GM12878 (cell line): ENCODE measurements at regions not wholly inside any gene's neighbourhood (a gene's known extent, or its start where the extent isn't known, plus 50 kb on each side); places are given as distances from the start of the nearest gene placed in this dataset.

Source experiments
- ATAC-seq: fragments of 200-7000 bp; cut with Tn5 transposase; 3 replicates; pipeline ENCODE4 v1.9.1; 2020; ENCODE audit warnings: mild to moderate bottlenecking, moderate library complexity
- BruUV-seq: library from RNA; stranded (reverse); fragments of 400-500 nt; replicated peaks from 2 replicates; lab custom pipeline; 2021; lab: Mats Ljungman, UMichigan
- CTCF ChIA-PET: fragments of 300-600 bp; sonication (Branson Sonifier 250); formaldehyde crosslinking; extraction: SDS; loops from one replicate; lab custom pipeline; 2021; ENCODE audit warnings: inconsistent platforms; lab: Yijun Ruan, JAX
- POLR2A ChIA-PET: fragments of 350-600 bp; formaldehyde crosslinking; extraction: SDS; loops from one replicate; lab custom pipeline; 2021; ENCODE audit warnings: inconsistent platforms; lab: Charles Lee
- RAD21 ChIA-PET: fragments of 300-600 bp; sonication (Branson Sonifier 250); formaldehyde crosslinking; loops from one replicate; lab custom pipeline; 2023; ENCODE audit warnings: antibody characterized with exemption; ENCODE audit not compliant: unreplicated experiment; lab: Charles Lee
- SMC1A ChIA-PET: fragments of 300-600 bp; sonication (Branson Sonifier 250); formaldehyde crosslinking; loops from one replicate; lab custom pipeline; 2023; ENCODE audit not compliant: unreplicated experiment, uncharacterized antibody; lab: Charles Lee
- DNase-seq: peaks from one replicate; pipeline ENCODE4 v3.0.0-alpha.2; 2011; ENCODE audit warnings: low read depth, low spot score
- FAIRE-seq: peaks from 3 replicates; lab custom pipeline; 2011; peaks lifted over from hg19 to GRCh38; lab: Jason Lieb, UNC
- H2AFZ ChIP-seq: 2 replicates; pipeline ENCODE4 v1.6.0; 2011; ENCODE audit warnings: low read depth, low read length, control low read depth; ENCODE audit not compliant: control insufficient read depth
- H3K27ac ChIP-seq: 2 replicates; pipeline ENCODE4 v1.5.1; 2011; ENCODE audit warnings: control low read depth; ENCODE audit not compliant: control insufficient read depth, insufficient read depth
- H3K27me3 ChIP-seq, 2 experiments: replicated peaks in 1 of 2; 2 replicates each; pipeline versions ENCODE4 v1.6.0 to v1.6.1; 2011; ENCODE audit warnings: low read length in 1 of 2; ENCODE audit not compliant: control insufficient read depth in 2 of 2, insufficient read depth in 2 of 2
- H3K36me3 ChIP-seq, 2 experiments: 2 replicates each; pipeline ENCODE4 v1.5.1; 2011; ENCODE audit warnings: low read length in 1 of 2; ENCODE audit not compliant: control insufficient read depth in 2 of 2, insufficient read depth in 2 of 2
- H3K4me1 ChIP-seq: 2 replicates; pipeline ENCODE4 v1.6.1; 2011; ENCODE audit warnings: mild to moderate bottlenecking, low read length, moderate library complexity, mixed read lengths; ENCODE audit not compliant: control insufficient read depth, insufficient read depth
- H3K4me2 ChIP-seq: 2 replicates; pipeline ENCODE4 v1.6.0; 2011; ENCODE audit warnings: control low read depth; ENCODE audit not compliant: control insufficient read depth, insufficient read depth
- H3K4me3 ChIP-seq: fragments of 200-600 bp; sonication (generic); 2 replicates; pipeline ENCODE4 v1.5.1; 2016
- H3K79me2 ChIP-seq: 2 replicates; pipeline ENCODE4 v1.6.0; 2011; ENCODE audit warnings: low read length; ENCODE audit not compliant: control insufficient read depth, insufficient read depth
- H3K9ac ChIP-seq: 2 replicates; pipeline ENCODE4 v1.8.0; 2011; ENCODE audit warnings: low read length, control low read depth, mixed read lengths; ENCODE audit not compliant: control insufficient read depth, insufficient read depth
- H3K9me3 ChIP-seq: replicated peaks from 3 replicates; pipeline ENCODE4 v1.5.1; 2011; ENCODE audit warnings: mild to moderate bottlenecking, low read length; ENCODE audit not compliant: control insufficient read depth, insufficient read depth
- H4K20me1 ChIP-seq: 2 replicates; pipeline ENCODE4 v1.6.0; 2011; ENCODE audit not compliant: control insufficient read depth, insufficient read depth
- FOS ChIP-seq: IDR thresholded peaks from 3 replicates; pipeline ENCODE4 v1.6.1; 2011; ENCODE audit warnings: borderline replicate concordance; ENCODE audit not compliant: insufficient read length; ENCODE audit errors: extremely low read depth
- JUND ChIP-seq: IDR thresholded peaks from 2 replicates; pipeline ENCODE4 v1.6.1; 2012; ENCODE audit warnings: low read depth, mild to moderate bottlenecking, low read length, improper control_type of control experiment, moderate library complexity
- MTA2 ChIP-seq: fragments of 450-650 bp; IDR thresholded peaks from 2 replicates; pipeline ENCODE4 v1.6.1; 2016; ENCODE audit warnings: low read depth, mild to moderate bottlenecking, moderate library complexity
- NFIC ChIP-seq: IDR thresholded peaks from 2 replicates; pipeline ENCODE4 v1.6.1; 2012; ENCODE audit warnings: low read depth, mild to moderate bottlenecking, inconsistent platforms, low read length, moderate library complexity
- PAX5 ChIP-seq: IDR thresholded peaks from 2 replicates; pipeline ENCODE4 v1.6.1; 2011; ENCODE audit warnings: low read depth, low read length, borderline replicate concordance
- SUZ12 ChIP-seq: fragments of 200-600 bp; sonication (generic); IDR thresholded peaks from one replicate; pipeline ENCODE4 v1.6.1; 2018; ENCODE audit warnings: antibody characterized with exemption, mild to moderate bottlenecking; ENCODE audit not compliant: unreplicated experiment
- WGBS: methylation state at CpG from one replicate; pipeline ENCODE4 v1.1.6; 2016; ENCODE audit warnings: low lambda C conversion rate; ENCODE audit not compliant: insufficient replicate concordance, insufficient coverage; ENCODE audit errors: missing lambda C conversion rate; 5-methylcytosine and 5-hydroxymethylcytosine counted together
- in situ Hi-C: fragments of 300-500 bp; cut with MboI; formaldehyde crosslinking; loops from 9 replicates; pipeline ENCODE4 v1.14.3; 2018; ENCODE audit warnings: mixed read lengths
- intact Hi-C: fragments of 100-400 bp; cut with micrococcal nuclease; formaldehyde crosslinking; loops from one replicate; pipeline ENCODE4 v1.14.2; 2022; ENCODE audit not compliant: unreplicated experiment
- TF ChIP-seq, protein P1 (sequence below), 3 experiments: IDR thresholded peaks in 2 of 3; conservative IDR thresholded peaks in 1 of 3; 2 replicates each; pipeline ENCODE4 v1.5.1; 2011; ENCODE audit warnings: low read depth in 3 of 3, low read length in 3 of 3, mild to moderate bottlenecking in 3 of 3, control low read depth in 2 of 3, moderate library complexity in 2 of 3, inconsistent platforms in 1 of 3, mixed read lengths in 1 of 3; ENCODE audit not compliant: control insufficient read depth in 2 of 3, insufficient read depth in 1 of 3; ENCODE audit errors: extremely low read depth in 1 of 3

GRCh38 chr21:35690436-35690835 is 369.9 kb downstream of the SETD4 start:
- Histone ChIP-seq H4K20me1 (no peaks in the 10 kb centered on the region), H3K27ac (no peak overlapping the region), H3K9me3 (no peaks in the 10 kb centered on the region; the same call in 2 of the 3 replicates), H3K36me3 (no peaks in the 10 kb centered on the region), H3K4me2 (no peak overlapping the region), H2AFZ (no peak overlapping the region), H3K79me2 (no peaks in the 10 kb centered on the region), H3K4me1 (no peaks in the 10 kb centered on the region), H3K4me3 (no peak overlapping the region), H3K27me3 (peaks cover 0 to 2% of the 10 kb centered on the region in 2 experiments; a peak in 2 of 4 replicates), H3K9ac (no peak overlapping the region)
- ChIA-PET RAD21 (no interaction called here), SMC1A (no interaction called here), POLR2A (no interaction called here), CTCF (no interaction called here)
- no peak for TF ChIP-seq MTA2
- no peak for TF ChIP-seq NFIC
- TF ChIP-seq, protein P1, sequence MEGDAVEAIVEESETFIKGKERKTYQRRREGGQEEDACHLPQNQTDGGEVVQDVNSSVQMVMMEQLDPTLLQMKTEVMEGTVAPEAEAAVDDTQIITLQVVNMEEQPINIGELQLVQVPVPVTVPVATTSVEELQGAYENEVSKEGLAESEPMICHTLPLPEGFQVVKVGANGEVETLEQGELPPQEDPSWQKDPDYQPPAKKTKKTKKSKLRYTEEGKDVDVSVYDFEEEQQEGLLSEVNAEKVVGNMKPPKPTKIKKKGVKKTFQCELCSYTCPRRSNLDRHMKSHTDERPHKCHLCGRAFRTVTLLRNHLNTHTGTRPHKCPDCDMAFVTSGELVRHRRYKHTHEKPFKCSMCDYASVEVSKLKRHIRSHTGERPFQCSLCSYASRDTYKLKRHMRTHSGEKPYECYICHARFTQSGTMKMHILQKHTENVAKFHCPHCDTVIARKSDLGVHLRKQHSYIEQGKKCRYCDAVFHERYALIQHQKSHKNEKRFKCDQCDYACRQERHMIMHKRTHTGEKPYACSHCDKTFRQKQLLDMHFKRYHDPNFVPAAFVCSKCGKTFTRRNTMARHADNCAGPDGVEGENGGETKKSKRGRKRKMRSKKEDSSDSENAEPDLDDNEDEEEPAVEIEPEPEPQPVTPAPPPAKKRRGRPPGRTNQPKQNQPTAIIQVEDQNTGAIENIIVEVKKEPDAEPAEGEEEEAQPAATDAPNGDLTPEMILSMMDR (IDR thresholded peaks at IDR 0.05 in 2 of 3, conservative IDR thresholded peaks at IDR 0.05 in 1 of 3; ENCODE audit: control insufficient read depth in 2 of 3, extremely low read depth in 1 of 3, insufficient read depth in 1 of 3, low read depth in 3 of 3, low read length in 3 of 3) = no peak
- TF ChIP-seq FOS = no peak
- no peak for TF ChIP-seq JUND
- TF ChIP-seq PAX5 = no peak
- TF ChIP-seq SUZ12 = no peak
- in situ Hi-C loops = no loop called here
- 77% methylated on average over 2 of the region's 2 CpGs for WGBS
- intact Hi-C loops = no loop called here
- DNase-seq (no peak), ATAC-seq (no peak), FAIRE-seq (no peak)
- BruUV-seq = no TSS peak
